ENCODE measurements at regions not wholly inside any gene's neighbourhood (a gene's known extent, or its start where the extent isn't known, plus 50 kb on each side); places are given as distances from the start of the nearest gene placed in this dataset.
"Not testable (repeated sequence)": the region's sequence is repeated elsewhere in the genome, so short reads cannot be mapped to it uniquely, and the experiment has no call there.

GRCh38 chr1:222000131-222000530 lies 258.2 kb upstream of the DUSP10 start:
- DNase-seq (ENCODE audit: low read depth in 2 of 2), result no peak

DNA sequence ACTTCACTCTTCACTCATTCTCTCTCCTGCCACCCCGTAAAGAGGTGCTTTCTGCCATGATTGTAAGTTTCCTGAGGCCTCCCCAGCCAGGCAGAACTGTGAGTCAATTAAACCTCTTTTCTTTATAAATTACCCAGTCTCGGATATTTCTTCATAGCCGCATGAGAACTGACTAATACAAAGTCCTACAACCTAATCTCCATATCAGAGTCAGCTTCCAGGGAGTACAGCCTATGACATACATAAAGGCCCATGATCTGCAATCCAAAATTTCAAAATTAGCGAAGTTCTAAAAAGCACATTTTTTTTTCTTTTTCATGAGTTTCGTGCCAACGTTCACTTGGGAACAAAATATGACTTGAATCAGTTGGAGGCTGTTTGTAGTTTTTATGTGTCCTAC lies 256.9 kb upstream of the DUSP10 start:
- no peak for DNase-seq (ENCODE audit: low read depth in 2 of 2)

DNA sequence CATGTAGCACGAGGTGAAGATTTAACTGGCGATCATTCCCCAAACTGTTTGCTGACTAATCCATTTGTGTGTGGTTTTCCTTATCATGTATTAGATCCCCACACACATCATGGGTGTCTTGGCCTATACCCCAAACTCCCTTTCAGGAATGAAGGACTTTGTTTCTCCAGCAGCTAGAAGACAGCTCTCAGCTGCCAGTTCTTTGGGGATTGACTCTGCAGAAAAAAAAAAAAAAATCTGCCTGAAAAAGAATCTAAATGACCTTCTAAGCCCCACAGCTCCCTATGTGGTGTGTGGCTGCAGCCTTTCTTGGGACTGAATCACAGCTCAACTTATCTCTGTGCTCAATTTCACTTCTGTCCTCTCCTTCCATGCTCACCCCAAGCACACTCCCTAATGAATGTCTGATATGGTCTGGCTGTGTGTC lies 256.3 kb upstream of the DUSP10 start:
- DNase-seq (ENCODE audit: low read depth in 2 of 2), result no peak

- not testable (repeated sequence) for DNase-seq (ENCODE audit: low read depth in 2 of 2)
These were observed 255.1 kb upstream of the DUSP10 start for GRCh38 chr1:221997012-221997411.

DNA sequence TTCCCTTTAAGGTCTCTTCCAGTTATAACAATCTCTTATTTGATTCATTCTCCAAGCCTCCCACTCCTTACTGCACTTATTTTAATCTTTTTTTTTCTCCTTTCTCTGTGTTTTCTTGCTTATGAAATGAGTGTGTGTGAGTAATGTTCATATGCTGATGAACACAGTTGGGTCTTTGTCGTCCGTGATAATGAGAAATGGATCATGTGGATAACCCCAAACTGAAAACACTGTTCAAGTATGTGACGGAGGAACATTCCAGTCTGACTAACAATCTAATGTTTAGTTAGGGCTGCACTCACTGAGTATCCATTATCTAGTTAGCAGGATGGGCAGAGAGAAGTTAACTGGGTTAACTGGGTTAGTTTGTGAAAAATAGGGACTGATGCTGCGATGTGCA lies 253.1 kb upstream of the DUSP10 start:
- no peak for DNase-seq (ENCODE audit: low read depth in 2 of 2)

DNA sequence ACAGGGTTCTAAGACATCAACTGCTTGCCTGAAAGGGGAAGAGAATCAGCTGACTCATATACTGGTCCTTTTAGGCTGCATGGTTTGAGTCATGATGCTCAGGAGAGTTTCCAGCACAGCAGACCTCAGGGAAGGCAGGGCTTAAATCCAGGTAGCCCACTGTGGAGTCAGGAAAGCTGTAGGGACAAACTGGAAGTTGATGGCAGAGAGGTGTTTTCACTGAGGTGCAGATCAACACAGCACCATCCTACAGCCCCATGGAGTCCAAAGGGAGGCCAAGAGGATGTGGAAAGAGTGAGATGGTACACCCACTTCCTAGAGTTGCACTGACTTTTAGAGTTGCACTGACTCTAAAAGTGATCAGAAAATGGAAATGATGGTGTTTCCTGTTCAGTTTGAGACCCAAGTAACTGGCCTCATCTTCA lies 252.4 kb upstream of the DUSP10 start:
- DNase-seq (ENCODE audit: low read depth in 2 of 2), result no peak

GRCh38 chr1:221993444-221993948 lies 251.6 kb upstream of the DUSP10 start:
- DNase-seq (ENCODE audit: low read depth in 2 of 2), result no peak

DNA sequence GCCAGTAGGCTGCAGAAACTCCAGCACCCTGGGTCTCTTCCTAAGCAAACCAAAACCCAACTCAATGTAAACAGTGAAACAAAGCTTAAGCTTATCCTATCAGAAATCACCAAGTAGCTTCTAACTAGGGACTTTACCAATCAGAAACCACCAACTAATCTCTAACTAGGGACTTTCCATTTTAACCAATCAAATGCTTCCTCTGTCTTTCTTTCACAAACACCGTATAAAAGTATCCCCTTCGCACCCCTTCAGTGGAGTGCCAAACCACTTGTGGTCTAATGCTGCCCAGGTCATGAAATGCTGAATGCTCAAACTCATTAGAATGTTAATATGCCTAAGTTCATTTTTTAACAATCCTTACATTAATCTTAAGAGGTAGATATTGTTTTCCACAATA lies 250.5 kb upstream of the DUSP10 start:
- no peak for DNase-seq (ENCODE audit: low read depth in 2 of 2)

DNA sequence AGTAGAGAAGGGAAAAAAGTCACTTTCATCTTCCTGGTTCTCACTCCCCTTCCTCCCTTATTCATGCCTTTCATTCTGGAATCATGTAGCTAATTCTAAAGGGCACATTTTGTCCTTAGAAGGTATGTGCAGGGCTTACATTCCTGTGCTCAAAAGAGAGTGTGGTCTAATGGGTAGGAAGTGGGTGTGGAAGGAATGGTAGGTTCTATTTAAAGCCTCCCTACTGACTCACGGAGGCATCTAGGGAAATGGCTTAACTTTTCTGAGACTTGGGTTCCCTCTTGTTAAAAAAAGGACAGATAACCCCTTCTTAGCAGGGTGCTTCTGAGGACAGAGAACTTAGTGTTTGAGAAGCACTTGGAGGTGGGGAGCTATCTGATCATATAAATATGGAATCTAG lies 249.3 kb upstream of the DUSP10 start:
- no peak for DNase-seq (ENCODE audit: low read depth in 2 of 2)

DNA sequence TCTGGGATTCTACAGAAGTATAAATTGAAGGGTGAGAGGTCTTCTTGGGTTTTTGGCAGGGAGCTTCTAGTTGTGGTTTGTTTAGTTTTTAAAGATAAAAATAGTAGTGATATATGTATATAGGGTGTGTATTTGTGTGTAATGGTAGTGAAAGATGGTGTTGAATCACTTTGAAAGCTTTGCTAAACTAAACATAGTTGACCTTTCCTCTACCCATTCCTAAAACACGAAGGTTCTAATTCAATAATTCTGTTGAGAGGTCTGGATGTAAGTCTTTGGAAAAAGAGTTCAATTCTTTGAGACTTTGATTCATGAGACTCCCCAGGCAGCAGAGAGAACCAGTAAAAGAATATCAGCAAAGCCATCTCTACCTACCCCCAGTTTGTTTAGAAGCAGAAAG lies 247.9 kb upstream of the DUSP10 start:
- DNase-seq (ENCODE audit: low read depth in 2 of 2), result no peak

- no peak for DNase-seq (ENCODE audit: low read depth in 2 of 2)
These were observed 246.9 kb upstream of the DUSP10 start for GRCh38 chr1:221988829-221989228.

DNA sequence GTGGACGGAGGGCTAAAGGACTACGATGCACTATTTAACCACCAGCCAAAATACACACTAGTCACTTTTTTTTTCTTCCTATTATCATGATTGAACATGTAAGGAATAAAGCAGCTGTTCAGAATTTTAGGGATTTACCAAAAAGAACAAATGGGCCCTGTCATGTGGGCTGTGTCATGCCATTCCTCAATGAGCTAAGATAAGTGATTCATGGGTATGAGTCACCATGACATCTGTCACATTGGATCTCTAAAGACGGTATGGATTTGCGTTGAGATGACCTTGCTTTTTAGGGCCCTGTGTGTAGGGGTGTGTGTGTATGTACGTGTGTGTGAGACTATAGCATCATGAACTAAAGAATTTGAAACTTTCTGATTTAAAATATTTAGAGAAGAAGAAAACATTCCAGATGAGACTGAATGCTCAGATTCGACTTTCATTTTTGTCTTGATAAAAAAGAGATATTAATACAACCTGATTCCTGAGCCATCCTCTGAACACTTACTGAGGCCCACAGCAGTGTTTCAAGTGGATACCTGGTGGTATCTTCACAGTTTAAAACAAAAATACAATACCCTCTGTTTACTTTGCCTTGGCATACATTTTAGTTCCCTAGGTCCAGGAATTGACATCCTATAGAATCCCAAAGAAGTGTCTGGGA lies 246.1 kb upstream of the DUSP10 start:
- DNase-seq (ENCODE audit: low read depth in 2 of 2), result no peak

GRCh38 chr1:221983444-221983843 lies 241.6 kb upstream of the DUSP10 start:
- DNase-seq (ENCODE audit: low read depth in 2 of 2), result no peak

GRCh38 chr1:221981461-221981860 lies 239.6 kb upstream of the DUSP10 start:
- DNase-seq (ENCODE audit: low read depth in 2 of 2), result no peak

GRCh38 chr1:221979444-221980032 lies 237.6 kb upstream of the DUSP10 start:
- no peak for DNase-seq (ENCODE audit: low read depth in 2 of 2)

- DNase-seq (ENCODE audit: low read depth in 2 of 2), result not testable (repeated sequence)
These were observed 236.9 kb upstream of the DUSP10 start for GRCh38 chr1:221978631-221979334.

- not testable (repeated sequence) for DNase-seq (ENCODE audit: low read depth in 2 of 2)
These were observed 231.9 kb upstream of the DUSP10 start for GRCh38 chr1:221973787-221974186.

DNA sequence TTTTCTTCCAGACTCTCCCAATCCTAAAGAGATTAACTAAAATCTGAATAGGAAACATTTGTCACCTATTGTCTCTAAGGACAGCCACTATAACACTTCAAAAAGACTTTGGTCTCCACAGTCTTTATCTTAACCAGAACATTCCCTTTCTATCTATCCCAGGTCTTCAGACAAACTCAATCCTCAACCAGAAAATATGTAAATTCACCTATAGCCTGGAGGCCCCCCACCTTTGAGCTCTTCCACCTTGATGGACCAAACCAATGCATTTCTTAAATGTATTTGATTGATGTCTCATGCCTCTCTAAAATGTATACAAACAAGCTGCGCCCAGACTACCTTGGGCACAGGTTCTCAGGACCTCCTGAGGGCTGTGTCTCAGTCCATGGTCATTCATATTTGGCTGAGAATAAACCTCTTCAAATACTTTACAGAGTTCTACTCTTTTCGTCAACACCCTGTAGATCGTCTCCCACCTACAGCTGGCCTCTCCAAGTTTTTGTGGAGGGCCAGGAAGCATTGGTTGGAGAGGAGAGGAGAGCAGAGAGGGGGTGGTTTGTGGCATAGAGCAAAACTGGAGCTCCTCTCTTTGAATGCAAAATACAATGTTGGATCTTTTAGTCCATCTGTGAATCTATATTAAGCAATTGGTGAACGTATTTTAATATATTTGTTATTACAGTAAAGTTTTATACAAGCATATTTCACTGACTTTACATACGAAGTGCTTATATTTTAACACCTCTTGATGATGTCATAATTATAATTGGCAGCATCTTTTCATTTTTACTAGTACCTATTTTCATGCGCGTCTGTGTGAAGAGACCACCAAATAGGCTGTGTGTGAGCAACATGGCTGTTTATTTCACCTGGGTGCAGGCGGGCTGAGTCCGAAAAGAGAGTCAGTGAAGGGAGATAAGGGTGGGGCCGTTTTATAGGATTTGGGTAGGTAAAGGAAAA lies 230.7 kb upstream of the DUSP10 start:
- DNase-seq (ENCODE audit: low read depth in 2 of 2), result no peak

DNA sequence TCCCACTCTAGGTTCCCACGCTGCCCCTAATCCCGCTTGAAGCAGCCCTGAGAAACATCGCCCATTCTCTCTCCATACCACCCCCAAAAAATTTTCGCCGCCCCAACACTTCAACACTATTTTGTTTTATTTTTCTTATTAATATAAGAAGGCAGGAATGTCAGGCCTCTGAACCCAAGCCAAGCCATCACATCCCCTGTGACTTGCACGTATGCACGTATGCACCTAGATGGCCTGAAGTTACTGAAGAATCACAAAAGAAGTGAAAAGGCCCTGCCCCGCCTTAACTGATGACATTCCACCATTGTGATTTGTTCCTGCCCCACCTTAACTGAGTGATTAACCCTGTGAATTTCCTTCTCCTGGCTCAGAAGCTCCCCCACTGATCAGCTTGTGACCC lies 229.1 kb upstream of the DUSP10 start:
- DNase-seq (ENCODE audit: low read depth in 2 of 2), result not testable (repeated sequence)

- DNase-seq (ENCODE audit: low read depth in 2 of 2), result not testable (repeated sequence)
These were observed 227.5 kb upstream of the DUSP10 start for GRCh38 chr1:221969298-221969858.

- not testable (repeated sequence) for DNase-seq (ENCODE audit: low read depth in 2 of 2)
These were observed 225.6 kb upstream of the DUSP10 start for GRCh38 chr1:221967538-221967937.

Data from activated CD4-positive, alpha-beta T cell treated with anti-CD3 and anti-CD28 coated beads for 24 hours (primary cell).